Keratinocyte (primary cell): ENCODE measurements at regions not wholly inside any gene's neighbourhood (a gene's known extent, or its start where the extent isn't known, plus 50 kb on each side); places are given as distances from the start of the nearest gene placed in this dataset.

Source experiments
- DNase-seq: peaks from one replicate; pipeline ENCODE4 v3.0.0-alpha.2; 2011; ENCODE audit warnings: low read depth, missing footprints, low spot score
- FAIRE-seq: peaks from 2 replicates; lab custom pipeline; 2011; peaks lifted over from hg19 to GRCh38; lab: Jason Lieb, UNC
- H2AFZ ChIP-seq: 2 replicates; pipeline ENCODE4 v1.6.0; 2012; ENCODE audit warnings: low read length, control low read depth, inconsistent platforms; ENCODE audit not compliant: control insufficient read depth
- H3K27ac ChIP-seq: 2 replicates; pipeline ENCODE4 v1.5.1; 2011; ENCODE audit warnings: low read length; ENCODE audit not compliant: control insufficient read depth, insufficient read depth
- H3K27me3 ChIP-seq: 3 replicates; pipeline ENCODE4 v1.6.0; 2011; ENCODE audit warnings: low read length; ENCODE audit not compliant: control insufficient read depth, insufficient read depth; ENCODE audit errors: extremely low read depth
- H3K36me3 ChIP-seq, 2 experiments: 2 replicates in 1 of 2; 3 replicates in 1 of 2; pipeline ENCODE4 v1.5.1; 2011; ENCODE audit warnings: low read length in 2 of 2, mild to moderate bottlenecking in 1 of 2; ENCODE audit not compliant: control insufficient read depth in 2 of 2, insufficient read depth in 2 of 2; ENCODE audit errors: extremely low read depth in 1 of 2
- H3K4me1 ChIP-seq: 3 replicates; pipeline ENCODE4 v1.5.1; 2011; ENCODE audit warnings: low read length; ENCODE audit not compliant: control insufficient read depth, insufficient read depth; ENCODE audit errors: extremely low read depth
- H3K4me2 ChIP-seq: 3 replicates; pipeline ENCODE4 v1.6.0; 2011; ENCODE audit warnings: low read depth, low read length; ENCODE audit not compliant: control insufficient read depth, insufficient read depth; ENCODE audit errors: extremely low read depth
- H3K4me3 ChIP-seq, 3 experiments: fragments of 200-600 bp in 1 of 3; sonication (generic) in 1 of 3; 2 replicates in 2 of 3; 3 replicates in 1 of 3; pipeline ENCODE4 v1.5.1; 2011 to 2016; ENCODE audit warnings: low read length in 3 of 3, mild to moderate bottlenecking in 3 of 3, control low read depth in 2 of 3, inconsistent platforms in 1 of 3, low read depth in 1 of 3, mixed read lengths in 1 of 3, mixed run types in 1 of 3, moderate library complexity in 1 of 3; ENCODE audit not compliant: control insufficient read depth in 2 of 3, insufficient read depth in 2 of 3; ENCODE audit errors: extremely low read depth in 1 of 3
- H3K79me2 ChIP-seq: 2 replicates; pipeline ENCODE4 v1.6.0; 2012; ENCODE audit warnings: low read length; ENCODE audit not compliant: control insufficient read depth, insufficient read depth
- H3K9ac ChIP-seq: 3 replicates; pipeline ENCODE4 v1.6.0; 2011; ENCODE audit warnings: low read length; ENCODE audit not compliant: control insufficient read depth, insufficient read depth; ENCODE audit errors: extremely low read depth
- H3K9me1 ChIP-seq: 3 replicates; pipeline ENCODE4 v1.6.0; 2011; ENCODE audit warnings: low read length; ENCODE audit not compliant: control insufficient read depth, insufficient read depth; ENCODE audit errors: extremely low read depth
- H3K9me3 ChIP-seq: 2 replicates; pipeline ENCODE4 v1.5.1; 2012; ENCODE audit warnings: low read depth, low read length; ENCODE audit not compliant: control insufficient read depth
- H4K20me1 ChIP-seq: 3 replicates; pipeline ENCODE4 v1.6.0; 2011; ENCODE audit warnings: low read length; ENCODE audit not compliant: control insufficient read depth, insufficient read depth; ENCODE audit errors: extremely low read depth
- CTCF ChIP-seq, 3 experiments: IDR thresholded peaks in 1 of 3; conservative IDR thresholded peaks in 1 of 3; optimal IDR thresholded peaks in 1 of 3; 2 replicates in 2 of 3; 3 replicates in 1 of 3; pipeline versions ENCODE3 to v1.5.1; 2011; ENCODE audit warnings: low read length in 3 of 3, mild to moderate bottlenecking in 3 of 3, moderate library complexity in 2 of 3, control low read depth in 1 of 3, inconsistent platforms in 1 of 3; ENCODE audit not compliant: insufficient read depth in 2 of 3; ENCODE audit errors: extremely low read depth in 1 of 3
- EZH2 ChIP-seq: IDR thresholded peaks from one replicate; pipeline ENCODE4 v1.6.1; 2012; ENCODE audit warnings: inconsistent platforms, mild to moderate bottlenecking, low read length, moderate library complexity
- dilution Hi-C: fragments of 300-500 bp; cut with MboI; formaldehyde crosslinking; loops from one replicate; pipeline ENCODE4 v1.7.0; 2020; ENCODE audit warnings: low sequenced_read_pairs; ENCODE audit not compliant: extremely low pct_ligation_motif_present

- Histone ChIP-seq H3K79me2 (no peaks in the 10 kb centered on the region), H3K9ac (no peak overlapping the region), H3K9me1 (no peaks in the 10 kb centered on the region), H3K4me1 (no peaks in the 10 kb centered on the region), H3K4me2 (no peak overlapping the region), H3K9me3 (no peaks in the 10 kb centered on the region), H3K27me3 (no peaks in the 10 kb centered on the region), H3K27ac (no peak overlapping the region), H2AFZ (no peak overlapping the region), H4K20me1 (no peaks in the 10 kb centered on the region), H3K4me3 (no peak overlapping the region), H3K36me3 (no peaks in the 10 kb centered on the region)
- DNase-seq = no peak
- FAIRE-seq = no peak
- dilution Hi-C loops = no loop called here
- TF ChIP-seq CTCF (optimal IDR thresholded peaks at IDR 0.05 in 1 of 3, IDR thresholded peaks at IDR 0.05 in 1 of 3, conservative IDR thresholded peaks at IDR 0.05 in 1 of 3; ENCODE audit: extremely low read depth in 1 of 3, insufficient read depth in 2 of 3, low read length in 3 of 3) = no peak
- no peak for TF ChIP-seq EZH2
These were observed 301.8 kb downstream of the ARL6IP6 start for GRCh38 chr2:153020201-153020600.

DNA sequence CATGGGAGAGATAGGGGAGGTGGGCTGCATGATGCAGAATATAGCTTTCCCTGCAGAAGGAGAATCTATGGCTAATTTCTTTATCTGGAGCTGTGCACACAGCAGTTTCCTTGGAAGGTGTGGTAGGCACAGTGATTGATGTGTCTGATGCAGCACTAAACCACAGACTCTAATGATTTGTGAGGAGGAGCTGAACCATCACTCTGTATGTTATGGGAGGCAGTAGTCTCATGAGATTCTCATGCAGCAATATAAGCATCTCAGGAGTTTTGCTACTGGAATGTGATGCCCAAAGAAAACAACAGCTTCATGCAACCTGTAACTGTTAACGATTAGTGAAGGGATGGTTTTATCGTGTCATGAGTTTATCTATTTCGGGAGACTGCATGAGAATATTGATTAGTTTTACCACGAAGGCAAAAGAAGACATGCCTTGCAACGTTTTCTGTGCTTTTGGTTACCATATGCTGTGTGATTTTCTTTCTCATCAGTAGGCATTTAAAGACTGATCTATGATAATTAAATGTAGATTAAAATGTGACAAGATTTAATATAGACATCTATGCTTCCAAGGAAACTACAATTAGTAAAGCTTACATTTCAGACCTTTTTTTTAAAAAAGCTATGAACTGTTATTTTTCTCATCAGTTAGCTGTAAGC lies 286.8 kb downstream of the ARL6IP6 start:
- no peak overlapping the region for H2AFZ ChIP-seq
- DNase-seq (no peak), FAIRE-seq (no peak)
- H3K4me2 ChIP-seq = no peak overlapping the region
- dilution Hi-C loops = no loop called here
- H3K27me3 ChIP-seq = no peaks in the 10 kb centered on the region
- H3K4me3 ChIP-seq = no peak overlapping the region
- H3K27ac ChIP-seq = no peak overlapping the region
- TF ChIP-seq EZH2 (no peak), CTCF (optimal IDR thresholded peaks at IDR 0.05 in 1 of 3, IDR thresholded peaks at IDR 0.05 in 1 of 3, conservative IDR thresholded peaks at IDR 0.05 in 1 of 3; ENCODE audit: extremely low read depth in 1 of 3, insufficient read depth in 2 of 3, low read length in 3 of 3) (no peak)
- H3K9ac ChIP-seq = no peak overlapping the region
- no peaks in the 10 kb centered on the region for H3K79me2 ChIP-seq
- no peaks in the 10 kb centered on the region for H3K9me3 ChIP-seq
- H3K36me3 ChIP-seq = no peaks in the 10 kb centered on the region
- no peaks in the 10 kb centered on the region for H3K4me1 ChIP-seq
- no peaks in the 10 kb centered on the region for H3K9me1 ChIP-seq
- H4K20me1 ChIP-seq = no peaks in the 10 kb centered on the region
